A673 (cell line): ENCODE measurements at regions not wholly inside any gene's neighbourhood (a gene's known extent, or its start where the extent isn't known, plus 50 kb on each side); places are given as distances from the start of the nearest gene placed in this dataset.

ENCODE experiments used
- CTCF ChIP-seq: fragments of 300-800, 200-600 bp; sonication (generic); conservative IDR thresholded peaks from 2 replicates; pipeline ENCODE4 v1.5.1; 2017; ENCODE audit warnings: low read depth, mild to moderate bottlenecking, antibody characterized with exemption, low read length, moderate library complexity, mixed read lengths
- EZH2 ChIP-seq: fragments of 200-600 bp; sonication (generic); IDR thresholded peaks from 2 replicates; pipeline ENCODE4 v1.6.1; 2017; ENCODE audit warnings: borderline replicate concordance, low read depth, mild to moderate bottlenecking, mixed read lengths, antibody characterized with exemption, low read length; ENCODE audit not compliant: poor library complexity, severe bottlenecking

GRCh38 chr1:112239683-112240330 lies 156.2 kb upstream of the CTTNBP2NL start:
- TF ChIP-seq CTCF = no peak
- TF ChIP-seq EZH2 = no peak
